IMR-90 (cell line): ENCODE measurements at regions not wholly inside any gene's neighbourhood (a gene's known extent, or its start where the extent isn't known, plus 50 kb on each side); places are given as distances from the start of the nearest gene placed in this dataset.

Experiments used
- ATAC-seq: fragments of 200-7000 bp; cut with Tn5 transposase; 2 replicates; pipeline ENCODE4 v1.9.1; 2020; ENCODE audit warnings: low read depth, mild to moderate bottlenecking, moderate library complexity
- BruUV-seq: library from RNA; stranded (reverse); fragments of 400-500 nt; replicated peaks from 2 replicates; lab custom pipeline; 2021; lab: Mats Ljungman, UMichigan
- CTCF ChIA-PET: fragments of 300-600 bp; formaldehyde crosslinking; extraction: SDS; loops from one replicate; lab custom pipeline; 2021; ENCODE audit warnings: antibody characterized with exemption; lab: Yijun Ruan, JAX
- POLR2A ChIA-PET: fragments of 300-600 bp; sonication (Branson Sonifier 250); formaldehyde crosslinking; loops from one replicate; lab custom pipeline; 2022; ENCODE audit warnings: antibody characterized with exemption; ENCODE audit not compliant: unreplicated experiment; lab: Charles Lee
- DNase-seq: peaks from one replicate; pipeline ENCODE4 v3.0.0; 2013
- H2AFZ ChIP-seq: replicated peaks from 2 replicates; pipeline ENCODE3; 2013; ENCODE audit warnings: low read length, mild to moderate bottlenecking; ENCODE audit not compliant: poor library complexity
- H2AK5ac ChIP-seq: 2 replicates; pipeline ENCODE4 v1.6.1; 2013; ENCODE audit warnings: low read depth, low read length, inconsistent platforms
- H2AK9ac ChIP-seq: replicated peaks from 2 replicates; pipeline ENCODE3; 2013; ENCODE audit warnings: mild to moderate bottlenecking, low read depth, low read length, moderate library complexity; ENCODE audit not compliant: poor library complexity
- H2BK120ac ChIP-seq: 2 replicates; pipeline ENCODE4 v1.6.1; 2013; ENCODE audit warnings: low read depth, low read length, inconsistent platforms
- H2BK15ac ChIP-seq: 3 replicates; pipeline ENCODE4 v1.6.1; 2013; ENCODE audit warnings: low read depth, low read length, inconsistent platforms
- H2BK20ac ChIP-seq: 2 replicates; pipeline ENCODE4 v1.6.1; 2013; ENCODE audit warnings: low read depth, mild to moderate bottlenecking, inconsistent platforms, low read length, moderate library complexity
- H2BK5ac ChIP-seq: 2 replicates; pipeline ENCODE4 v1.6.1; 2013; ENCODE audit warnings: mild to moderate bottlenecking, low read depth, low read length, inconsistent platforms; ENCODE audit not compliant: poor library complexity, severe bottlenecking
- H3K14ac ChIP-seq: replicated peaks from 2 replicates; pipeline ENCODE4 v1.6.1; 2013; ENCODE audit warnings: low read depth, low read length, inconsistent platforms
- H3K18ac ChIP-seq: 2 replicates; pipeline ENCODE4 v1.6.1; 2013; ENCODE audit warnings: low read depth, low read length, control low read depth
- H3K23ac ChIP-seq: 2 replicates; pipeline ENCODE4 v1.6.1; 2013; ENCODE audit warnings: low read depth, low read length, inconsistent platforms
- H3K27ac ChIP-seq: 2 replicates; pipeline ENCODE4 v1.5.1; 2013; ENCODE audit warnings: mild to moderate bottlenecking, control low read depth, low read length; ENCODE audit not compliant: insufficient read depth
- H3K27me3 ChIP-seq: 2 replicates; pipeline ENCODE4 v1.6.1; 2013; ENCODE audit warnings: low read length; ENCODE audit not compliant: control insufficient read depth, insufficient read depth
- H3K36me3 ChIP-seq: 2 replicates; pipeline ENCODE4 v1.6.1; 2013; ENCODE audit warnings: low read length, mixed read lengths; ENCODE audit not compliant: control insufficient read depth, insufficient read depth
- H3K4ac ChIP-seq: 2 replicates; pipeline ENCODE4 v1.6.1; 2013; ENCODE audit warnings: low read depth, low read length, inconsistent platforms
- H3K4me1 ChIP-seq: 2 replicates; pipeline ENCODE4 v1.6.1; 2013; ENCODE audit warnings: low read length, mixed read lengths; ENCODE audit not compliant: control insufficient read depth, insufficient read depth
- H3K4me2 ChIP-seq: 2 replicates; pipeline ENCODE4 v1.6.1; 2013; ENCODE audit warnings: low read depth, mild to moderate bottlenecking, control low read depth, low read length, moderate library complexity
- H3K4me3 ChIP-seq: 2 replicates; pipeline ENCODE4 v1.5.1; 2013; ENCODE audit warnings: low read depth, mild to moderate bottlenecking, control low read depth, low read length, moderate library complexity; ENCODE audit not compliant: insufficient read depth
- H3K56ac ChIP-seq: 2 replicates; pipeline ENCODE4 v1.6.1; 2013; ENCODE audit warnings: low read length, inconsistent platforms; ENCODE audit not compliant: insufficient read depth; ENCODE audit errors: extremely low read depth
- H3K79me1 ChIP-seq, 2 experiments: 2 replicates each; pipeline ENCODE4 v1.6.1; 2013; ENCODE audit warnings: low read length in 2 of 2, inconsistent platforms in 1 of 2, low read depth in 1 of 2
- H3K9ac ChIP-seq: 2 replicates; pipeline ENCODE4 v1.6.1; 2013; ENCODE audit warnings: low read depth, low read length, control low read depth
- H3K9me1 ChIP-seq: 2 replicates; pipeline ENCODE4 v1.6.1; 2013; ENCODE audit warnings: low read length, inconsistent platforms; ENCODE audit not compliant: insufficient read depth
- H3K9me3 ChIP-seq: 2 replicates; pipeline ENCODE4 v1.6.1; 2013; ENCODE audit warnings: low read length; ENCODE audit not compliant: control insufficient read depth, insufficient read depth
- H4K20me1 ChIP-seq: 2 replicates; pipeline ENCODE4 v1.6.1; 2013; ENCODE audit warnings: low read length, inconsistent platforms; ENCODE audit not compliant: insufficient read depth
- H4K5ac ChIP-seq: 2 replicates; pipeline ENCODE4 v1.6.1; 2013; ENCODE audit warnings: mild to moderate bottlenecking, low read depth, low read length, control low read depth
- H4K8ac ChIP-seq, 2 experiments: 2 replicates each; pipeline ENCODE4 v1.6.1; 2013; ENCODE audit warnings: low read depth in 2 of 2, low read length in 2 of 2, control low read depth in 1 of 2, inconsistent platforms in 1 of 2
- H4K91ac ChIP-seq: 2 replicates; pipeline ENCODE4 v1.6.1; 2013; ENCODE audit warnings: low read depth, low read length, inconsistent platforms; ENCODE audit not compliant: insufficient read depth
- BHLHE40 ChIP-seq: fragments of 150-350 bp; IDR thresholded peaks from 2 replicates; pipeline ENCODE4 v1.6.1; 2016; ENCODE audit warnings: mild to moderate bottlenecking, low read depth, low read length
- CEBPB ChIP-seq: IDR thresholded peaks from 2 replicates; pipeline ENCODE4 v1.6.1; 2012; ENCODE audit warnings: low read depth, low read length, improper control_type of control experiment
- CHD1 ChIP-seq: IDR thresholded peaks from 2 replicates; pipeline ENCODE4 v1.6.1; 2012; ENCODE audit warnings: low read depth, low read length, improper control_type of control experiment
- FOS ChIP-seq: fragments of 150-350 bp; IDR thresholded peaks from 2 replicates; pipeline ENCODE4 v1.6.1; 2016; ENCODE audit warnings: low read depth, low read length
- MAFK ChIP-seq: IDR thresholded peaks from 2 replicates; pipeline ENCODE4 v1.6.1; 2012; ENCODE audit warnings: low read depth, low read length, improper control_type of control experiment
- MAZ ChIP-seq: IDR thresholded peaks from 2 replicates; pipeline ENCODE4 v1.6.1; 2012; ENCODE audit warnings: low read depth, mild to moderate bottlenecking, low read length, improper control_type of control experiment, moderate library complexity, borderline replicate concordance
- MXI1 ChIP-seq: IDR thresholded peaks from 2 replicates; pipeline ENCODE4 v1.6.1; 2012; ENCODE audit warnings: low read depth, mild to moderate bottlenecking, low read length, moderate library complexity, borderline replicate concordance
- NFE2L2 ChIP-seq: fragments of 150-350 bp; IDR thresholded peaks from 2 replicates; pipeline ENCODE4 v1.6.1; 2016; ENCODE audit warnings: low read depth, mild to moderate bottlenecking, low read length
- POLR2A ChIP-seq: IDR thresholded peaks from 2 replicates; pipeline ENCODE4 v1.6.1; 2012; ENCODE audit warnings: mild to moderate bottlenecking, low read depth, low read length
- RAD21 ChIP-seq: IDR thresholded peaks from 2 replicates; pipeline ENCODE4 v1.6.1; 2012; ENCODE audit warnings: low read length, improper control_type of control experiment
- RCOR1 ChIP-seq: IDR thresholded peaks from 2 replicates; pipeline ENCODE4 v1.6.1; 2012; ENCODE audit warnings: mild to moderate bottlenecking, low read length, improper control_type of control experiment; ENCODE audit not compliant: insufficient replicate concordance
- RFX5 ChIP-seq: IDR thresholded peaks from 2 replicates; pipeline ENCODE4 v1.8.0; 2012; ENCODE audit warnings: low read depth, mild to moderate bottlenecking, low read length, moderate library complexity
- SMC3 ChIP-seq: fragments of 150-350 bp; IDR thresholded peaks from 2 replicates; pipeline ENCODE4 v1.6.1; 2016; ENCODE audit warnings: low read depth, mild to moderate bottlenecking, antibody characterized with exemption, low read length, moderate library complexity
- dilution Hi-C: fragments of 300-500 bp; cut with HindIII; formaldehyde crosslinking; loops from one replicate; pipeline ENCODE4 v1.14.3; 2018; ENCODE audit warnings: low sequenced_read_pairs; ENCODE audit not compliant: unreplicated experiment
- in situ Hi-C: fragments of 300-500 bp; cut with MboI; formaldehyde crosslinking; loops from 3 replicates; pipeline ENCODE4 v1.14.3; 2019; ENCODE audit warnings: low sequenced_read_pairs, inconsistent platforms, mixed read lengths
- intact Hi-C: fragments of 100-400 bp; cut with micrococcal nuclease; formaldehyde crosslinking; loops from 2 replicates; pipeline ENCODE4 v1.10.0; 2022
- TF ChIP-seq, protein P1 (sequence below): fragments of 150-350 bp; IDR thresholded peaks from 2 replicates; pipeline ENCODE4 v1.6.1; 2017; ENCODE audit warnings: mild to moderate bottlenecking, antibody characterized with exemption, low read length, low read depth
- TF ChIP-seq, protein P2 (sequence below): conservative IDR thresholded peaks from 2 replicates; pipeline ENCODE4 v1.5.1; 2012; ENCODE audit warnings: mild to moderate bottlenecking, low read depth, low read length, improper control_type of control experiment
- TF ChIP-seq, protein P3 (sequence below): fragments of 150-350 bp; IDR thresholded peaks from 2 replicates; pipeline ENCODE4 v1.6.1; 2016; ENCODE audit warnings: low read depth, mild to moderate bottlenecking, low read length, moderate library complexity, borderline replicate concordance

DNA sequence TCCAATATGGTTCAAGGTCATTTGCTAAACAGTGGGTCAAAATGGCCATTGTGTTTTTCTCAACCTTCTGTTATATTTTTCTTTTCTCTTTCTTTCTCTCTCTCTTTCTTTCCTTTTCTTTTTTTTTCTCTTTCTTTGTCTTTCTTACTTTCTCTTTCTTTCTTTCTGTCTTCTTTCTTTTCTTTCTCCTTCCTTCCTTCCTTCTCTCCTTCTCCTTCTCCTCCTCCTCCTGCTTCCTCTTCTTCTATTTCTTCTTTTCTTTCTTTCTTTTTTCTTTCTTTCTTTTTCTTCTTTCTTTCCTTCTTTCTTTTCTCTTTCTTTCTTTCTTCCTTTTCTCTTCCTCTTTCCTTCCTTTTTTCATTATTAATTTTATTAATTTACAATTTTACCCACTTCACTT lies 619.5 kb downstream of the IRX1 start:
- intact Hi-C loops (no loop called here), dilution Hi-C loops (no loop called here), in situ Hi-C loops (no loop called here)
- H2AK5ac ChIP-seq: no peak overlapping the region
- H4K20me1 ChIP-seq: no peaks in the 10 kb centered on the region
- peaks cover 16% of the 10 kb centered on the region for H3K9me3 ChIP-seq
- no peak overlapping the region for H3K4ac ChIP-seq
- TF ChIP-seq RCOR1: no peak
- TF ChIP-seq POLR2A: no peak
- TF ChIP-seq BHLHE40: no peak
- no peak for TF ChIP-seq MXI1
- TF ChIP-seq CHD1: no peak
- TF ChIP-seq, protein P1, sequence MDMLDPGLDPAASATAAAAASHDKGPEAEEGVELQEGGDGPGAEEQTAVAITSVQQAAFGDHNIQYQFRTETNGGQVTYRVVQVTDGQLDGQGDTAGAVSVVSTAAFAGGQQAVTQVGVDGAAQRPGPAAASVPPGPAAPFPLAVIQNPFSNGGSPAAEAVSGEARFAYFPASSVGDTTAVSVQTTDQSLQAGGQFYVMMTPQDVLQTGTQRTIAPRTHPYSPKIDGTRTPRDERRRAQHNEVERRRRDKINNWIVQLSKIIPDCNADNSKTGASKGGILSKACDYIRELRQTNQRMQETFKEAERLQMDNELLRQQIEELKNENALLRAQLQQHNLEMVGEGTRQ: no peak
- no peak for TF ChIP-seq NFE2L2
- TF ChIP-seq RFX5: no peak
- TF ChIP-seq FOS: no peak
- TF ChIP-seq, protein P2, sequence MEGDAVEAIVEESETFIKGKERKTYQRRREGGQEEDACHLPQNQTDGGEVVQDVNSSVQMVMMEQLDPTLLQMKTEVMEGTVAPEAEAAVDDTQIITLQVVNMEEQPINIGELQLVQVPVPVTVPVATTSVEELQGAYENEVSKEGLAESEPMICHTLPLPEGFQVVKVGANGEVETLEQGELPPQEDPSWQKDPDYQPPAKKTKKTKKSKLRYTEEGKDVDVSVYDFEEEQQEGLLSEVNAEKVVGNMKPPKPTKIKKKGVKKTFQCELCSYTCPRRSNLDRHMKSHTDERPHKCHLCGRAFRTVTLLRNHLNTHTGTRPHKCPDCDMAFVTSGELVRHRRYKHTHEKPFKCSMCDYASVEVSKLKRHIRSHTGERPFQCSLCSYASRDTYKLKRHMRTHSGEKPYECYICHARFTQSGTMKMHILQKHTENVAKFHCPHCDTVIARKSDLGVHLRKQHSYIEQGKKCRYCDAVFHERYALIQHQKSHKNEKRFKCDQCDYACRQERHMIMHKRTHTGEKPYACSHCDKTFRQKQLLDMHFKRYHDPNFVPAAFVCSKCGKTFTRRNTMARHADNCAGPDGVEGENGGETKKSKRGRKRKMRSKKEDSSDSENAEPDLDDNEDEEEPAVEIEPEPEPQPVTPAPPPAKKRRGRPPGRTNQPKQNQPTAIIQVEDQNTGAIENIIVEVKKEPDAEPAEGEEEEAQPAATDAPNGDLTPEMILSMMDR: no peak
- no peak for TF ChIP-seq SMC3
- TF ChIP-seq RAD21: no peak
- no peak for TF ChIP-seq CEBPB
- TF ChIP-seq, protein P3, sequence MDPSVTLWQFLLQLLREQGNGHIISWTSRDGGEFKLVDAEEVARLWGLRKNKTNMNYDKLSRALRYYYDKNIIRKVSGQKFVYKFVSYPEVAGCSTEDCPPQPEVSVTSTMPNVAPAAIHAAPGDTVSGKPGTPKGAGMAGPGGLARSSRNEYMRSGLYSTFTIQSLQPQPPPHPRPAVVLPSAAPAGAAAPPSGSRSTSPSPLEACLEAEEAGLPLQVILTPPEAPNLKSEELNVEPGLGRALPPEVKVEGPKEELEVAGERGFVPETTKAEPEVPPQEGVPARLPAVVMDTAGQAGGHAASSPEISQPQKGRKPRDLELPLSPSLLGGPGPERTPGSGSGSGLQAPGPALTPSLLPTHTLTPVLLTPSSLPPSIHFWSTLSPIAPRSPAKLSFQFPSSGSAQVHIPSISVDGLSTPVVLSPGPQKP: no peak
- TF ChIP-seq MAFK: no peak
- no peak for TF ChIP-seq MAZ
- no peak overlapping the region for H3K18ac ChIP-seq
- H3K56ac ChIP-seq: no peak overlapping the region
- H4K8ac ChIP-seq: no peak overlapping the region
- DNase-seq (no peak), ATAC-seq (no peak)
- H2AFZ ChIP-seq: no peak overlapping the region
- ChIA-PET CTCF (no interaction called here), POLR2A (no interaction called here)
- no peak overlapping the region for H3K4me2 ChIP-seq
- H2AK9ac ChIP-seq: no peak overlapping the region
- no peak overlapping the region for H2BK120ac ChIP-seq
- H3K79me1 ChIP-seq: no peaks in the 10 kb centered on the region
- H4K5ac ChIP-seq: no peak overlapping the region
- no peaks in the 10 kb centered on the region for H3K9me1 ChIP-seq
- no TSS peak for BruUV-seq
- H2BK20ac ChIP-seq: no peak overlapping the region
- H3K9ac ChIP-seq: no peak overlapping the region
- no peaks in the 10 kb centered on the region for H3K36me3 ChIP-seq
- no peak overlapping the region for H3K23ac ChIP-seq
- H3K27me3 ChIP-seq: no peaks in the 10 kb centered on the region
- H3K4me3 ChIP-seq: no peak overlapping the region
- no peak overlapping the region for H4K91ac ChIP-seq
- no peak overlapping the region for H3K14ac ChIP-seq
- no peak overlapping the region for H2BK5ac ChIP-seq
- H3K4me1 ChIP-seq: no peaks in the 10 kb centered on the region
- no peak overlapping the region for H2BK15ac ChIP-seq
- H3K27ac ChIP-seq: no peak overlapping the region
